SK-N-SH (cell line): ENCODE measurements at regions not wholly inside any gene's neighbourhood (a gene's known extent, or its start where the extent isn't known, plus 50 kb on each side); places are given as distances from the start of the nearest gene placed in this dataset.

Experiments
- CTCF ChIA-PET: fragments of 300-600, 350-600 bp; formaldehyde crosslinking; extraction: SDS; loops from one replicate; lab custom pipeline; 2021; lab: Yijun Ruan, JAX
- POLR2A ChIA-PET: fragments of 350-600 bp; sonication (Branson Sonifier 250); formaldehyde crosslinking; extraction: SDS; loops from one replicate; lab custom pipeline; 2020; ENCODE audit warnings: antibody characterized with exemption, inconsistent platforms; lab: Yijun Ruan, JAX
- DNase-seq: peaks from one replicate; pipeline ENCODE4 v3.0.0; 2012
- H2AFZ ChIP-seq: fragments of 200-600 bp; sonication (generic); 2 replicates; pipeline ENCODE4 v1.8.1; 2016; ENCODE audit warnings: antibody characterized with exemption, mild to moderate bottlenecking, low read depth
- H3F3A ChIP-seq: fragments of 200-600 bp; sonication (generic); replicated peaks from 2 replicates; pipeline ENCODE3; 2016; ENCODE audit warnings: antibody characterized with exemption, mild to moderate bottlenecking; ENCODE audit not compliant: insufficient read depth
- H3K27ac ChIP-seq, 2 experiments: fragments of 200-500 bp in 1 of 2; fragments of 200-600 bp in 1 of 2; sonication (Bioruptor generic) in 1 of 2; sonication (generic), shearing (Covaris generic) in 1 of 2; 2 replicates each; pipeline versions ENCODE4 v1.5.1 to v1.6.1; 2014 to 2016; ENCODE audit warnings: low read depth in 2 of 2, inconsistent platforms in 1 of 2, low read length in 1 of 2, mild to moderate bottlenecking in 1 of 2, mixed read lengths in 1 of 2
- H3K27me3 ChIP-seq: fragments of 200-600 bp; sonication (generic), shearing (Covaris generic); 2 replicates; pipeline ENCODE4 v1.6.1; 2016; ENCODE audit warnings: mixed run types; ENCODE audit not compliant: insufficient read depth
- H3K36me3 ChIP-seq, 2 experiments: fragments of 200-500 bp in 1 of 2; fragments of 200-600 bp in 1 of 2; sonication (Bioruptor generic) in 1 of 2; sonication (generic) in 1 of 2; replicated peaks in 1 of 2; 2 replicates each; pipeline versions ENCODE3 to v1.5.1; 2014 to 2016; ENCODE audit warnings: low read length in 1 of 2, mild to moderate bottlenecking in 1 of 2; ENCODE audit not compliant: insufficient read depth in 2 of 2, control insufficient read depth in 1 of 2
- H3K4me1 ChIP-seq, 2 experiments: fragments of 200-500 bp in 1 of 2; fragments of 200-600 bp in 1 of 2; sonication (Bioruptor generic) in 1 of 2; sonication (generic), shearing (Covaris generic) in 1 of 2; 2 replicates each; pipeline versions ENCODE4 v1.5.1 to v1.6.1; 2014 to 2016; ENCODE audit warnings: low read depth in 1 of 2, low read length in 1 of 2, mixed run types in 1 of 2; ENCODE audit not compliant: insufficient read depth in 2 of 2, control insufficient read depth in 1 of 2
- H3K4me2 ChIP-seq: fragments of 200-600 bp; sonication (generic), shearing (Covaris generic); 2 replicates; pipeline ENCODE4 v1.6.1; 2017; ENCODE audit warnings: mixed run types
- H3K4me3 ChIP-seq, 2 experiments: fragments of 200-500 bp in 1 of 2; fragments of 200-600 bp in 1 of 2; sonication (Bioruptor generic) in 1 of 2; sonication (generic), shearing (Covaris generic) in 1 of 2; 2 replicates each; pipeline versions ENCODE4 v1.5.1 to v1.8.1; 2014 to 2016; ENCODE audit warnings: low read depth in 2 of 2, inconsistent platforms in 1 of 2, low read length in 1 of 2, mild to moderate bottlenecking in 1 of 2, mixed read lengths in 1 of 2, moderate library complexity in 1 of 2
- H3K79me2 ChIP-seq: fragments of 200-600 bp; sonication (generic); 2 replicates; pipeline ENCODE4 v1.8.1; 2017; ENCODE audit warnings: mild to moderate bottlenecking; ENCODE audit not compliant: insufficient read depth
- H3K9ac ChIP-seq: fragments of 200-600 bp; sonication (generic); 2 replicates; pipeline ENCODE4 v1.6.1; 2017; ENCODE audit warnings: mixed run types
- H3K9me2 ChIP-seq: fragments of 200-600 bp; sonication (generic); 2 replicates; pipeline ENCODE4 v1.6.1; 2017; ENCODE audit warnings: mixed run types
- H3K9me3 ChIP-seq: fragments of 200-600 bp; sonication (generic); 2 replicates; pipeline ENCODE4 v1.6.1; 2017; ENCODE audit warnings: mixed run types, mild to moderate bottlenecking, moderate library complexity
- H4K20me1 ChIP-seq: fragments of 200-600 bp; sonication (generic); 2 replicates; pipeline ENCODE4 v1.6.1; 2017; ENCODE audit warnings: mild to moderate bottlenecking, mixed run types; ENCODE audit not compliant: insufficient read depth
- CHD2 ChIP-seq: fragments of 150-350 bp; IDR thresholded peaks from 2 replicates; pipeline ENCODE4 v1.6.1; 2018; ENCODE audit warnings: low read length; ENCODE audit not compliant: partially characterized antibody
- CTCF ChIP-seq: fragments of 200-600 bp; sonication (generic); IDR thresholded peaks from 2 replicates; pipeline ENCODE4 v1.6.1; 2017; ENCODE audit warnings: antibody characterized with exemption, mild to moderate bottlenecking, moderate library complexity
- ELF1 ChIP-seq: IDR thresholded peaks from 2 replicates; pipeline ENCODE4 v1.4.0; 2012
- EP300 ChIP-seq, 2 experiments: IDR thresholded peaks; 2 replicates each; pipeline versions ENCODE4 v1.4.0 to v1.6.1; 2012; ENCODE audit warnings: borderline replicate concordance in 1 of 2, low read depth in 1 of 2, low read length in 1 of 2
- EZH2phosphoT487 ChIP-seq: fragments of 200-600 bp; sonication (generic); IDR thresholded peaks from 2 replicates; pipeline ENCODE4 v1.6.1; 2017; ENCODE audit warnings: low read depth, mixed run types, mild to moderate bottlenecking, antibody characterized with exemption, moderate library complexity, borderline replicate concordance
- FOXJ3 ChIP-seq: sonication (generic); formaldehyde crosslinking; IDR thresholded peaks from 2 replicates; pipeline ENCODE4 v1.5.1; 2020; ENCODE audit warnings: mild to moderate bottlenecking, missing genetic modification reagents
- FOXM1 ChIP-seq: IDR thresholded peaks from 2 replicates; pipeline ENCODE4 v1.4.0; 2012; ENCODE audit warnings: low read depth, mild to moderate bottlenecking
- GABPA ChIP-seq: IDR thresholded peaks from 2 replicates; pipeline ENCODE4 v1.4.0; 2012; ENCODE audit warnings: low read depth, mild to moderate bottlenecking
- JUND ChIP-seq: IDR thresholded peaks from 2 replicates; pipeline ENCODE4 v1.4.0; 2012
- MEF2A ChIP-seq: IDR thresholded peaks from 2 replicates; pipeline ENCODE4 v1.4.0; 2012; ENCODE audit warnings: low read depth, borderline replicate concordance
- MXI1 ChIP-seq: IDR thresholded peaks from 2 replicates; pipeline ENCODE4 v1.6.1; 2012; ENCODE audit warnings: mild to moderate bottlenecking, low read depth, low read length, improper control_type of control experiment
- PBX3 ChIP-seq: IDR thresholded peaks from 2 replicates; pipeline ENCODE4; 2012
- POLR2AphosphoS5 ChIP-seq: IDR thresholded peaks from 2 replicates; pipeline ENCODE4 v1.6.1; 2012; ENCODE audit warnings: low read depth, low read length
- RAD21 ChIP-seq: IDR thresholded peaks from 2 replicates; pipeline ENCODE4 v1.6.1; 2012; ENCODE audit warnings: mild to moderate bottlenecking, low read length
- SIN3A ChIP-seq: IDR thresholded peaks from 2 replicates; pipeline ENCODE4 v1.6.1; 2012; ENCODE audit warnings: low read depth, mild to moderate bottlenecking, low read length, moderate library complexity, borderline replicate concordance
- SMC3 ChIP-seq: IDR thresholded peaks from 2 replicates; pipeline ENCODE4 v1.6.1; 2012; ENCODE audit warnings: low read depth, low read length, improper control_type of control experiment
- YY1 ChIP-seq: IDR thresholded peaks from 2 replicates; pipeline ENCODE4 v1.4.0; 2012; ENCODE audit warnings: low read depth, mild to moderate bottlenecking
- WGBS: methylation state at CpG from one replicate; pipeline ENCODE4 v1.1.6; 2017; ENCODE audit warnings: low lambda C conversion rate; 5-methylcytosine and 5-hydroxymethylcytosine counted together
- TF ChIP-seq, protein P1 (sequence below): fragments of 150-350 bp; IDR thresholded peaks from 2 replicates; pipeline ENCODE4 v1.6.1; 2017; ENCODE audit warnings: antibody characterized with exemption, low read length, low read depth, borderline replicate concordance
- TF ChIP-seq, protein P2 (sequence below): IDR thresholded peaks from 2 replicates; pipeline ENCODE4 v1.4.0; 2012; ENCODE audit warnings: low read depth, borderline replicate concordance
- TF ChIP-seq, protein P3 (sequence below): IDR thresholded peaks from 2 replicates; pipeline ENCODE4 v1.4.0; 2012; ENCODE audit warnings: low read depth

DNA sequence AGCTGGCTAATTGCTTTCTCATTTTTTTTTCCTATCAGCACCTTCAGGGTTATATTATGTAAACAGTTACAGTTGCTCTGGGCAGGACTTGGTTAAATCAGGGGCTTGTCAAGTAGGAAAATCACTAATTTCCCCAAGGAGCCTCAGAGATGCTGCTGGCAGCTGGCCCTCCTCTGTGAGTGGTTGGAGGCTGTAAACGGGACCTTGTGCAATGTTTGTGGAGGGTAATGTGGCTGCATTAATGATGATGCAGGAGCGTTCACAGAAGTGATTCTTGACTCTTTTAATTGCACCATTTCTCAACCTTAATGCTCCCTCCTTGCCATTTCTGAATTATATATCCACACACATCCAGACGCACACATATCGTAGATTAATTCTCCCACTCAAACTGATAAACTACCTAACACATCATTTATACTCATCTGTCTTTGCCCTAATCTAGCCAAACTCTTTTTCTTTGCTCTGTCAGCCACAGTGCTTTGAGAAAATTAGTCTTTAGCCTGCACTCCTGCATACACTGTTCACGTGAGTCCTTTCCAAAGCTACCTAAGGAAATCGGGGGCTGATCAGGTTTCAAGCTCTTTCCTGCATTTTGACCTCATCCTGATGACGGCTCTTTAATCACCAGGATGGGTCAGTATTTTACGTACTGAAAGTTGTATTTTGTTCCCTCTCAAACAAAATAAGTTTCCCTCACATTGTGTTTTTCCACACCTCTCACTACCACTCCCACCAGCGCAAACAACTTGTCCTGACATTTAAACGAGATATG is 154.4 kb upstream of the PIRT start:
- no peak overlapping the region for H3K4me3 ChIP-seq
- no peak overlapping the region for H3K27ac ChIP-seq
- TF ChIP-seq RAD21 (no peak), YY1 (no peak), PBX3 (no peak), CTCF (no peak), MXI1 (no peak), JUND (no peak), POLR2AphosphoS5 (no peak), SIN3A (no peak), CHD2 (no peak), ELF1 (no peak), FOXM1 (no peak), GABPA (no peak), SMC3 (no peak), EZH2phosphoT487 (no peak), FOXJ3 (CRISPR knock-in tag) (no peak), MEF2A (no peak), EP300 (IDR thresholded peaks at IDR 0.05; ENCODE audit: borderline replicate concordance in 1 of 2, low read depth in 1 of 2, low read length in 1 of 2) (no peak)
- TF ChIP-seq, protein P1, sequence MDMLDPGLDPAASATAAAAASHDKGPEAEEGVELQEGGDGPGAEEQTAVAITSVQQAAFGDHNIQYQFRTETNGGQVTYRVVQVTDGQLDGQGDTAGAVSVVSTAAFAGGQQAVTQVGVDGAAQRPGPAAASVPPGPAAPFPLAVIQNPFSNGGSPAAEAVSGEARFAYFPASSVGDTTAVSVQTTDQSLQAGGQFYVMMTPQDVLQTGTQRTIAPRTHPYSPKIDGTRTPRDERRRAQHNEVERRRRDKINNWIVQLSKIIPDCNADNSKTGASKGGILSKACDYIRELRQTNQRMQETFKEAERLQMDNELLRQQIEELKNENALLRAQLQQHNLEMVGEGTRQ: no peak
- TF ChIP-seq, protein P2, sequence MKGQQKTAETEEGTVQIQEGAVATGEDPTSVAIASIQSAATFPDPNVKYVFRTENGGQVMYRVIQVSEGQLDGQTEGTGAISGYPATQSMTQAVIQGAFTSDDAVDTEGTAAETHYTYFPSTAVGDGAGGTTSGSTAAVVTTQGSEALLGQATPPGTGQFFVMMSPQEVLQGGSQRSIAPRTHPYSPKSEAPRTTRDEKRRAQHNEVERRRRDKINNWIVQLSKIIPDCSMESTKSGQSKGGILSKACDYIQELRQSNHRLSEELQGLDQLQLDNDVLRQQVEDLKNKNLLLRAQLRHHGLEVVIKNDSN: no peak
- TF ChIP-seq, protein P3, sequence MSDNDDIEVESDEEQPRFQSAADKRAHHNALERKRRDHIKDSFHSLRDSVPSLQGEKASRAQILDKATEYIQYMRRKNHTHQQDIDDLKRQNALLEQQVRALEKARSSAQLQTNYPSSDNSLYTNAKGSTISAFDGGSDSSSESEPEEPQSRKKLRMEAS: no peak
- ChIA-PET CTCF (no interaction called here), POLR2A (no interaction called here)
- no peaks in the 10 kb centered on the region for H3K9me2 ChIP-seq
- WGBS: 24% methylated on average over 10 of the region's 10 CpGs
- DNase-seq: no peak
- no peaks in the 10 kb centered on the region for H3K9me3 ChIP-seq
- H3K4me1 ChIP-seq: no peaks in the 10 kb centered on the region
- H3K4me2 ChIP-seq: no peak overlapping the region
- H3F3A ChIP-seq: no peaks in the 10 kb centered on the region
- no peaks in the 10 kb centered on the region for H3K79me2 ChIP-seq
- no peaks in the 10 kb centered on the region for H4K20me1 ChIP-seq
- H3K9ac ChIP-seq: no peak overlapping the region
- H2AFZ ChIP-seq: no peak overlapping the region
- H3K27me3 ChIP-seq: no peaks in the 10 kb centered on the region
- no peaks in the 10 kb centered on the region for H3K36me3 ChIP-seq
